ENCODE measurements at regions not wholly inside any gene's neighbourhood (a gene's known extent, or its start where the extent isn't known, plus 50 kb on each side); places are given as distances from the start of the nearest gene placed in this dataset.

DNA sequence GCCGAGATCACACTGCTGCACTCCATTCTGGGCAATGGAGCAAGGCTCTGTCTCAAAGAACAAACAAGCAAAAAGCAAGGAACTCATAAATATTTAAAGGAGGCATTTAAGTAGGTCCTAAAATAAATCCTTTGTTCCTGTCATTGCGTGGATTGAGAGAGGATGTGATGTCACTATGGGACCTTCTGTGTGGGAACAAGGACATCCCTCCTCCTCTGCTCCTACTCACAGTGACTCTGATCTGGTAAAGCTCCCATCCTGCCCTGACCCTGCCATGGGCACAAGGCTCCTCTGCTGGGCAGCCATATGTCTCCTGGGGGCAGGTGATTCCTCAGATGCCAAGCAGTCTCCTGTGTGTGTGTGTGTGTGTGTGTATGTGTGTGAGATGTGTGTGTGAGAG, 74.1 kb upstream of the PRSS58 start:
- no peak for DNase-seq (ENCODE audit: low read depth)

DNA sequence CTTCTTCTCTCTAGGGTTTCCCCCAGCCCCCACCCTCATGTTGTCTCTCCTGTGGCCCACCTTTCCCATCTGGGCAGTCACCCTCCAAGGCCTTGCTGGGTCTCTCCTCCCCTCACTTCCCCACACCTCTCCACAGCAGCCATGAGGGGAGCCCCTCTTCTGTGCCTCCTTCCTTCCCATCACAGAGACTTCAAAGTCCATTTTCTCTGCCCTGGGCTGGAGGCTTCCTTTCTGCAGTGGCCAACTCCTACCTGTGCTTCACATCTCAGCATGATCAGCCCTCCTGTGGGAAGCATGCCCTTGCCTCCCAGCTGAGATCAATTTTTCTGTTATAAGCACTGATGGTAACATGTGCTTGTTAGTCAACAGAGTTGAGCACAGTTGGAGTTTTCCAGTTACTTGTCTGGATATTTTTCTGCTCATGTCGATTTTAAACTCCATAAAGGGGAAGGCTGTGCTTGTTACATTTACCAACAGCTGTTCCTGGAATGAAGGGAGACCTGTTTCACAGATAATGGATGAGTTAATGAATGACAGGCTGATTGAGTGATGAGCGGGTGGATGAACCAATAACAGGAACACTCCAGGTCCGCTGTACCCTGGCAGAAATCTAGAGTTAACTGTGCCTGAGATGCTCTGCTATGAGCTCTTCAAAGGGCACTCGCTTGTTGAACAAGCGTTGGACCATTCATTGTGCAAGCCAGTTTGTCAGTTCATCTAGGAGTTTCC, 71.4 kb upstream of the PRSS58 start:
- DNase-seq (ENCODE audit: low read depth), result no peak

DNA sequence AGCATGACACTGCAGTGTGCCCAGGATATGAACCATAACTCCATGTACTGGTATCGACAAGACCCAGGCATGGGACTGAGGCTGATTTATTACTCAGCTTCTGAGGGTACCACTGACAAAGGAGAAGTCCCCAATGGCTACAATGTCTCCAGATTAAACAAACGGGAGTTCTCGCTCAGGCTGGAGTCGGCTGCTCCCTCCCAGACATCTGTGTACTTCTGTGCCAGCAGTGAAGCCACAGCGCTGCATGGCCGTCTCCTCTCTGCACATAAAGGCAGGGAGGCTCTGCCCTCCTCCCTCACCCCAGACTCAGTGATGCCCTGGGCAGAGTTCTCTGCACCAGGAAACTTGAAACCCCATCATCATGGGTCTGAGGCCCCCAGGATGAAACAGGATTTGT, 70.7 kb upstream of the PRSS58 start:
- DNase-seq (ENCODE audit: low read depth), result no peak

DNA sequence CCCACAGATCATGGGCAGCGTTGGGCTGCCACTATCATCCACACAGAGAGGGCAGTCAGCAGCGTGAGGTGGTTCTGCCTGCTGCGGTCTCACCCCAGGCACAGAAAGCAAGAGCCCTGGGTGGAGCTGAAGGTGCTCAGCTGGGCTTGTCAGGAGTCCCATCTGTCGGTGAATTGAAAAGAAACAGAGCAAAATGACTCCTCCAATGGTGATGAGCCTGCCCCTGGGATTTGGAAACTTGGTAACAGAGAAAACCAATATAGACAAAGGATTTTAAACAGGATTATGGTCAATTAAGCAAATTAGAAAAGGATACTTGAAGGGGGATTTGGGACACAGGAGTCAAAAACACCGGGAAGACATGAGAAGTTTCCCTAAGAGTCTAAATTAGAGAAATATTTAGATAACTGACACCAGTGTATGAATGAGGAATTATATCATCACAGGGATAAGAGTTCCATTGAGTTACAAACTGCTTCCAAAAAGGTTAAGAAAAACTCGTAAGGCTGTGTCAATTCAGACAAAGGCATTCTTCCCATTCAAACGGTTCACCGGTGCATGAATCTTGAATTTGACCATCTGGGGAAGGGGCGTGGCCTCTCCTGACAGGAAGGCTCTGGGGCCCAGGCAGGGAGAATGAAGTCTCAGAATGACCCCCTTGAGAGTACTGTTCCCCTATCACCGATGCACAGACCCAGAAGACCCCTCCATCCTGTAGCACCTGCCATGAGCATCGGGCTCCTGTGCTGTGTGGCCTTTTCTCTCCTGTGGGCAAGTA, 70.0 kb upstream of the PRSS58 start:
- DNase-seq (ENCODE audit: low read depth), result no peak

DNA sequence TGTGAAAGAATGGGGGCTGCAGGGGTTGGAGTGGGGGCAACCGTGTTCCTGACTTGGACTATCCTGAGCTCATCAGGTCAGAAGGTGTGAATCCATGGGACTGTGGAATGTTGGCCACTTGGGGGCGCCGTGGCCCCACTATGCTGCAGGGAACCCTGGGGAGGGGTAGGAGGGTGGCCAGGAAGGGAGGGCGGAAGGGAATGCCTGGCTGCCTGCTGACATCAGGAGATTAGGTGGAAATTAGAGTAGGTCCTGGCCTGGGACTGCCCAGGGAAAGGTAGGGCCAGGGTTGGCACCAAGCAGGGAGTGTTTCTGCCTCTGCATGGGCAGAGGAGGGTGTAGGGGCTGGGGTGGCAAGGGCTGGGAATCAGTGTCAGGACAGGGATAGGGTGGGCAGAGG, 65.8 kb upstream of the PRSS58 start:
- peak; percentile 30 for DNase-seq (ENCODE audit: low read depth)

DNA sequence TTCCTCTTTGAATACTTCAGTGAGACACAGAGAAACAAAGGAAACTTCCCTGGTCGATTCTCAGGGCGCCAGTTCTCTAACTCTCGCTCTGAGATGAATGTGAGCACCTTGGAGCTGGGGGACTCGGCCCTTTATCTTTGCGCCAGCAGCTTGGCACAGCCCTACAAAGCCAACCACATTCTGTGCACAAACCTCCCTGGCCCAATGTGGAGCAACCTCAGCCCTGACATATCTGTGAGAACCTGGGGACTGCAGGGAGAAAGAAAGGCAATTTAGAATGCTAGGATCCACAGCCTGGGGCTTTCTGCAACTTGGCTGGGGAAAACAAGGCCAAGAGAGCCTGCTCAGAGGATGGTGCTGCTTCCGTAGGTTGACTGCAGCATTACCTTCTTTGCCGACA, 63.5 kb upstream of the PRSS58 start:
- DNase-seq (ENCODE audit: low read depth), result no peak

DNA sequence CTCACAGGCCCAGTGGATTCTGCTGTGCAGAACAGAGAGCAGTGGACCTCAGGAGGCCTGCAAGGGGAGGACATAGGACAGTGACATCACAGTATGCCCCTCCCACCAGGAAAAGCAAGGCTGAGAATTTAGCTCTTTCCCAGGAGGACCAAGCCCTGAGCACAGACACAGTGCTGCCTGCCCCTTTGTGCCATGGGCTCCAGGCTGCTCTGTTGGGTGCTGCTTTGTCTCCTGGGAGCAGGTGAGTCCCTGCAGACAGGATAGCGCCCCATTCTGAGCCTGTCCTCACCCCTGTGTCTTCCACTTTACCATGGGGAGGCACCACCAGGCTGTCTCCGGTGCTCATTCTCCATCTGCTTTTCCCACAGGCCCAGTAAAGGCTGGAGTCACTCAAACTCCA, 63.0 kb upstream of the PRSS58 start:
- no peak for DNase-seq (ENCODE audit: low read depth)

DNA sequence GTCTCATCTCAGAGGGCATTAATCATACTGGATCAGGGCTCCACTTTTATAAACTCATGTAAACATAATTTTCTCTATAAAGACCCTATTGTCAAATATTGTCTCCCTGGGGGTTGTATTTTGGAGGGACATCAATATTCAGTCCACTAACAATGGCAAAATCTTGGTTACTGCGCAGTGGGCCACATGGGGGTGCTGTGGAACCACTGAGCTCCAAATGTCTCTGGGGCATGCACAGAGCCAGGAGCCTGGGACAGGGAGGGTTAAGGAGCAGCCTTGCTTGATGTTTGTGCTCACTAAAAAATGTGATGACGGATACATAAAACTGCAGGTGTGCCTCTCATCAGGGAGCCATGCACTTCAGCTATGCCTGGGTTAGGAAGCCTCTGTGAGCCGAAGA, 62.1 kb upstream of the PRSS58 start:
- DNase-seq (ENCODE audit: low read depth), result no peak

DNA sequence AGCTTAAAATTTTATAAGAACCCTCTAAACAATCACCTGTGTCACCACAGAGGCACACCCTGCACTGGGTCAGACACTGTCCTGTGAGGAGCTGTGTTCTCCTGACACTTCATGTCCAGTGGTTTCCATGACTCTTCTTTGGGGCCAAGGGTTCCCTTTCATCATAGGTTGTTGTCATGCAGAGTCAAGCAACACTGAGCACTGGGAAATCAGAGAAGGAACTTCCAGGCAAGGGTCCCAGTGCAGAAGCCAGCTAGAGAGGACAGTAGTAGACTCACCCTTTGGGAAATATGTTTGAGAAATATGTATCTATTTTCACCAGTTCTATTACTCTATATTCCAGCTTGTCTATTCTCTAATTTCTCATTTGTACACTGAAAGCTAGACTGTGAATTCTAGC, 56.4 kb upstream of the PRSS58 start:
- no peak for DNase-seq (ENCODE audit: low read depth)

DNA sequence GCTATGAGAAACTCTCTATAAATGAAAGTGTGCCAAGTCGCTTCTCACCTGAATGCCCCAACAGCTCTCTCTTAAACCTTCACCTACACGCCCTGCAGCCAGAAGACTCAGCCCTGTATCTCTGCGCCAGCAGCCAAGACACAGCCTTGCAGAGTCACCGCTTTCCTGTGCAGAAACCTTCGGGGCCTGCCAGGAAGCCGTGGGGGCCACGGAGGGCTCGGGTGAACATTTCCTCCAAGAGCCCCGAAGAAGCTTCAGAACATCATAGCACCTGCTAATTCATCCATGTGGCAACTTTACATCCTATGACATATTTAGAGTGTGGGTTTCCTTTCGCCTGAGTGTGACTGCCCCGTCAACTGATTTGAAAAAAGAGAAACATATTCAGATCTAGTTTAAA, 55.7 kb upstream of the PRSS58 start:
- no peak for DNase-seq (ENCODE audit: low read depth)

DNA sequence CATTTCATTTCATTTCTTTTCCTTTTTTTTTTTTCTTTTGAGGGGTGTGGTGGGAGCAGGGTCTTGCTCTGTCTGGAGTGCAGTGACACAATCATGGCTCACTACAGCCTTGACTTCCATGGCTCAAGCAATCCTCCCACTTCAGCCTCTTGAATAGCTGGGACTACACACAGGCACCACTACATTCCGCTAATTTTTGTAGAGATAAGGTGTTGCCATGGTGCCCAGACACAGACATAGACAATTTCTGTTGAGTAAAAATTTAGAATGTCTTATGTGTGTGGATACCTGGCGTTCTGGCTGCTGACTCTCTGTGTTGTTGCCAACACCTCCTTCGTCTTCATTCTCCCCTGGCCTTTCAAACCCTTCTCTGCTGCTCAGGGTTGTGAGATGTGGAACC, 54.0 kb upstream of the PRSS58 start:
- DNase-seq (ENCODE audit: low read depth), result no peak

DNA sequence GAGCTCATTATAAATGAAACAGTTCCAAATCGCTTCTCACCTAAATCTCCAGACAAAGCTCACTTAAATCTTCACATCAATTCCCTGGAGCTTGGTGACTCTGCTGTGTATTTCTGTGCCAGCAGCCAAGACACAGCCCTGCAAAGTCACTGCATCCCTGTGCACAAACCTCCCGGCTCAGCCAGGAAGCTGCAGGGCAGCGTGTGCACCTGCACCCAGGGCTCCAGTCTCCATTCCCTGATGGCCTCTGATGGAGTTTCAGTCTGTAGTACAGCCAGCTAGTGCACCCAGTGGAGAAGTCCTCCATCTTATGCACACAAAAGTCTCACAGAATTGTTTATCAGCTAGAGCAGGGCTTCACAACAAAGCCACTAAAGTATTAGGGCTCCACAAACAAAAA, 51.1 kb upstream of the PRSS58 start:
- DNase-seq (ENCODE audit: low read depth), result no peak

DNA sequence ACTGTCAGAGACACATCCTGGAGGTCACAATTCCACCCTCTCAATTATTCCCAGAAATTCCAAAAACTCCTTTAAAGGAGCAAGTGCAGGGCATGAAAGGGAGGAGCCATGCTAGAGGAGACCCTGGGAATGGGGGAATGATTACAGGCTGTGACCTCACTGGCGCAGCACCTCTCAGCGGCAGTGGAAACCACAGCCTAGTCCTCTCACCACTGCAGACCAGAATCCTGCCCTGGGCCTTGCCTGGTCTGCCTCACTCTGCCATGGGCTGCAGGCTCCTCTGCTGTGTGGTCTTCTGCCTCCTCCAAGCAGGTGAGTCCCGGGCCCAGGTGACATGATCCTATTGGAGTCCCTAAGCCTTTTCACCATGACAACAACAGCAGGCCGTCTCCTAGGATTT, 50.5 kb upstream of the PRSS58 start:
- no peak for DNase-seq (ENCODE audit: low read depth)
